OCI-LY3 (cell line): ENCODE measurements at regions not wholly inside any gene's neighbourhood (a gene's known extent, or its start where the extent isn't known, plus 50 kb on each side); places are given as distances from the start of the nearest gene placed in this dataset.
"Not testable (repeated sequence)": the region's sequence is repeated elsewhere in the genome, so short reads cannot be mapped to it uniquely, and the experiment has no call there.

Experiments
- H2AFZ ChIP-seq: fragments of 200-600, 300-600 bp; shearing (Covaris generic); 2 replicates; pipeline ENCODE4 v1.6.0; 2014; ENCODE audit warnings: antibody characterized with exemption, low read depth, low read length
- H3K27ac ChIP-seq: fragments of 200-600, 300-600 bp; sonication (generic); 2 replicates; pipeline ENCODE4 v1.5.1; 2014; ENCODE audit warnings: mild to moderate bottlenecking, low read length, moderate library complexity, mixed read lengths
- H3K27me3 ChIP-seq: fragments of 200-600, 300-600 bp; sonication (generic); 2 replicates; pipeline ENCODE4 v1.6.1; 2014; ENCODE audit warnings: low read depth, low read length, mixed read lengths
- H3K36me3 ChIP-seq: fragments of 200-600, 300-600 bp; sonication (generic); replicated peaks from 2 replicates; pipeline ENCODE3; 2014; ENCODE audit warnings: low read depth, low read length, mixed read lengths
- H3K4me1 ChIP-seq: fragments of 300-600, 200-600 bp; sonication (generic); 2 replicates; pipeline ENCODE4 v1.6.1; 2014; ENCODE audit warnings: low read length, mixed read lengths
- H3K4me2 ChIP-seq: fragments of 200-600, 300-600 bp; sonication (generic); 2 replicates; pipeline ENCODE4 v1.6.1; 2014; ENCODE audit warnings: low read length, mixed read lengths
- H3K4me3 ChIP-seq: fragments of 300-600, 200-600 bp; sonication (generic); 2 replicates; pipeline ENCODE4 v1.5.1; 2014; ENCODE audit warnings: antibody characterized with exemption, mild to moderate bottlenecking, low read length, moderate library complexity
- H3K79me2 ChIP-seq: fragments of 300-600, 200-600 bp; shearing (Covaris generic); 2 replicates; pipeline ENCODE4 v1.6.1; 2014; ENCODE audit warnings: mild to moderate bottlenecking, low read length, mixed read lengths
- H3K9ac ChIP-seq: fragments of 300-600, 200-600 bp; shearing (Covaris generic); 2 replicates; pipeline ENCODE4 v1.6.0; 2014; ENCODE audit warnings: mild to moderate bottlenecking, low read length, moderate library complexity
- H3K9me3 ChIP-seq: fragments of 200-600, 300-600 bp; shearing (Covaris generic); 2 replicates; pipeline ENCODE4 v1.6.1; 2014; ENCODE audit warnings: low read length, mixed read lengths; ENCODE audit not compliant: insufficient read depth
- H4K20me1 ChIP-seq: fragments of 200-600, 300-600 bp; sonication (generic); 2 replicates; pipeline ENCODE4 v1.6.1; 2016; ENCODE audit warnings: low read length, mixed read lengths; ENCODE audit not compliant: insufficient read depth
- CTCF ChIP-seq: fragments of 200-600, 300-600 bp; sonication (generic); IDR thresholded peaks from 2 replicates; pipeline ENCODE4 v1.5.1; 2014; ENCODE audit warnings: antibody characterized with exemption, low read length, low read depth
- EZH2phosphoT487 ChIP-seq: fragments of 200-600 bp; shearing (Covaris generic); IDR thresholded peaks from 2 replicates; pipeline ENCODE4 v1.6.1; 2018; ENCODE audit warnings: antibody characterized with exemption, mixed run types, low read depth

GRCh38 chr21:32829504-32829903 is 57.9 kb upstream of the PAXBP1 start:
- H3K4me3 ChIP-seq = no peak overlapping the region
- H3K9ac ChIP-seq = no peak overlapping the region
- H3K36me3 ChIP-seq = no peaks in the 10 kb centered on the region
- H3K27ac ChIP-seq = no peak overlapping the region
- TF ChIP-seq EZH2phosphoT487 = no peak
- TF ChIP-seq CTCF = no peak
- no peaks in the 10 kb centered on the region for H3K27me3 ChIP-seq
- H3K4me2 ChIP-seq = no peak overlapping the region
- no peak overlapping the region for H2AFZ ChIP-seq
- no peaks in the 10 kb centered on the region for H3K4me1 ChIP-seq
- H4K20me1 ChIP-seq = no peaks in the 10 kb centered on the region
- no peaks in the 10 kb centered on the region for H3K9me3 ChIP-seq
- H3K79me2 ChIP-seq = no peaks in the 10 kb centered on the region

GRCh38 chr21:32831779-32832178 is 60.2 kb upstream of the PAXBP1 start:
- H2AFZ ChIP-seq, H3K36me3 ChIP-seq, H3K27ac ChIP-seq, H3K9ac ChIP-seq, H3K4me3 ChIP-seq, H3K4me1 ChIP-seq, H3K79me2 ChIP-seq, H3K9me3 ChIP-seq, H4K20me1 ChIP-seq, H3K27me3 ChIP-seq, H3K4me2 ChIP-seq: not testable (repeated sequence)

- Histone ChIP-seq H4K20me1 (no peaks in the 10 kb centered on the region), H3K79me2 (no peaks in the 10 kb centered on the region), H3K27ac (no peak overlapping the region), H3K4me2 (no peak overlapping the region), H2AFZ (no peak overlapping the region), H3K4me3 (no peak overlapping the region), H3K9ac (no peak overlapping the region), H3K4me1 (no peaks in the 10 kb centered on the region), H3K9me3 (no peaks in the 10 kb centered on the region), H3K27me3 (peaks cover 5% of the 10 kb centered on the region; the same call in 1 of the 2 replicates), H3K36me3 (no peaks in the 10 kb centered on the region)
- TF ChIP-seq EZH2phosphoT487 (no peak), CTCF (no peak)
These were observed 62.8 kb upstream of the PAXBP1 start for GRCh38 chr21:32834211-32834915.

- H3K36me3 ChIP-seq = no peaks in the 10 kb centered on the region
- H3K27me3 ChIP-seq = peaks cover 5% of the 10 kb centered on the region
- H3K4me2 ChIP-seq = no peak overlapping the region
- H3K4me3 ChIP-seq = no peak overlapping the region
- H3K9ac ChIP-seq = no peak overlapping the region
- H3K79me2 ChIP-seq = no peaks in the 10 kb centered on the region
- H3K9me3 ChIP-seq = no peaks in the 10 kb centered on the region
- TF ChIP-seq CTCF (no peak), EZH2phosphoT487 (no peak)
- no peaks in the 10 kb centered on the region for H3K4me1 ChIP-seq
- no peaks in the 10 kb centered on the region for H4K20me1 ChIP-seq
- no peak overlapping the region for H2AFZ ChIP-seq
- no peak overlapping the region for H3K27ac ChIP-seq
These were observed 63.3 kb upstream of the PAXBP1 start for GRCh38 chr21:32834916-32835235.
